Fibroblast of pulmonary artery (primary cell): ENCODE measurements at regions not wholly inside any gene's neighbourhood (a gene's known extent, or its start where the extent isn't known, plus 50 kb on each side); places are given as distances from the start of the nearest gene placed in this dataset.

Experiments used
- DNase-seq: peaks from one replicate; pipeline ENCODE4 v3.0.0-alpha.2; 2010; ENCODE audit warnings: low read depth
- H3K4me3 ChIP-seq: replicated peaks from 2 replicates; pipeline ENCODE4 v1.5.1; 2011; ENCODE audit warnings: low read depth, mild to moderate bottlenecking, control low read depth, low read length, moderate library complexity
- TF ChIP-seq, protein P1 (sequence below): IDR thresholded peaks from 2 replicates; pipeline ENCODE4 v1.5.1; 2011; ENCODE audit warnings: mild to moderate bottlenecking, control low read depth, low read length, inconsistent platforms; ENCODE audit errors: missing control alignments

DNA sequence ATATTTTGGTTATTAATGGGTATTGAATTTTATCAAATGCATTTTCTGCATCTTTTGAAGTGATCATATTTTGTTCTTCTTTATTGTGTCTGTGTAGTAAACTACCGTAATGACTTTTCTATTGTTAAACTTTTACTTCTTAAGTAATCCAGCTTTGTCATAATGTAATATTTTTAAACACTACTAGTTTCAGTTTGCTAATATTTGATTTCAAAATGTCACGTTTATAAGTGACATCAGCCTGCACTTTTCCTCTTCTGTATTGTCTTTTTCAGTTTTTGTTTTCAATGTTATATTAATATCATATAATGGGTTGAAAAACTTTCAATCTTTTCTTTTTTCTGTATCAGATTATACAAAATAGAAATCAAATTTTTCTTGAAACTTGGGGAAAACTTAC lies 71.6 kb upstream of the ANKRD1 start:
- TF ChIP-seq, protein P1, sequence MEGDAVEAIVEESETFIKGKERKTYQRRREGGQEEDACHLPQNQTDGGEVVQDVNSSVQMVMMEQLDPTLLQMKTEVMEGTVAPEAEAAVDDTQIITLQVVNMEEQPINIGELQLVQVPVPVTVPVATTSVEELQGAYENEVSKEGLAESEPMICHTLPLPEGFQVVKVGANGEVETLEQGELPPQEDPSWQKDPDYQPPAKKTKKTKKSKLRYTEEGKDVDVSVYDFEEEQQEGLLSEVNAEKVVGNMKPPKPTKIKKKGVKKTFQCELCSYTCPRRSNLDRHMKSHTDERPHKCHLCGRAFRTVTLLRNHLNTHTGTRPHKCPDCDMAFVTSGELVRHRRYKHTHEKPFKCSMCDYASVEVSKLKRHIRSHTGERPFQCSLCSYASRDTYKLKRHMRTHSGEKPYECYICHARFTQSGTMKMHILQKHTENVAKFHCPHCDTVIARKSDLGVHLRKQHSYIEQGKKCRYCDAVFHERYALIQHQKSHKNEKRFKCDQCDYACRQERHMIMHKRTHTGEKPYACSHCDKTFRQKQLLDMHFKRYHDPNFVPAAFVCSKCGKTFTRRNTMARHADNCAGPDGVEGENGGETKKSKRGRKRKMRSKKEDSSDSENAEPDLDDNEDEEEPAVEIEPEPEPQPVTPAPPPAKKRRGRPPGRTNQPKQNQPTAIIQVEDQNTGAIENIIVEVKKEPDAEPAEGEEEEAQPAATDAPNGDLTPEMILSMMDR, result no peak
- no peak overlapping the region for H3K4me3 ChIP-seq
- DNase-seq, result no peak

DNA sequence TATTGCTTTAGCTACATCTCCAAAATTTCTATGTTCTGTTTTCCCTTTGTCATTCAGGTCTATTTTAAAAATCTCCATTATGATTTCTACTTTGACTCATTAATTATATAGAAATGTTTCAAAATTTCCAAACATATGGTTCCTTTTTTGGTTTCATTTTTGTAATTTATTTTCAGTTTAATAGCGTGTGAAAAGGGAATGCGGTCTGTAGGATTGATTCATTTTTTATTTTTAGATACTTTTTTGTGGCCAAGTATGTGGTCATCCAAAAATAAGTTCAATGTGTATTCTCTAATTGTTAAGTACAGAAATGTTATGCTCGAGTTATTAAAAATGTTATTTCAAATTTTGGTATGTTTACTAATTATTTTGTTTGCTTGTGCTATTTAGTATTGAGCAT lies 72.5 kb upstream of the ANKRD1 start:
- peak; percentile 11 for DNase-seq
- H3K4me3 ChIP-seq, result no peak overlapping the region
- TF ChIP-seq, protein P1, result no peak

DNA sequence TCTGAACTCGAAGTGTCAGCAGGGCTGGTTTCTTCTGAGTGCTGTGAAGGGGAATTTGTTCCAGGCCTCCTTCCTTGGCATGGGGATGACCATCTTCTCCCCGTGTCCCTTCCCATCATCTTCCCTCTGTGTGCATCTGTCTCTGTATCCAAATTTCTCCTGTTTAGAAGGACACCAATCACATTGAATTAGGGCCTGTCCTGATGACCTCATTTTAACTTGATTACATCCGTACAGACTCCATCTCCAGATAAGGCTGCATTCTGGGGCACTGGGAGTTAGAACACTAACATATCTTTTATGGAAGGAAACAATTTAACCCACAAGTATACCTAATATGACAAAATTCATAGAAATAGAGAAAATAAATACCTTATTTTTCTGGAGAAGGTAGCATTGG lies 76.8 kb upstream of the ANKRD1 start:
- no peak for DNase-seq
- no peak overlapping the region for H3K4me3 ChIP-seq
- TF ChIP-seq, protein P1, result no peak

DNA sequence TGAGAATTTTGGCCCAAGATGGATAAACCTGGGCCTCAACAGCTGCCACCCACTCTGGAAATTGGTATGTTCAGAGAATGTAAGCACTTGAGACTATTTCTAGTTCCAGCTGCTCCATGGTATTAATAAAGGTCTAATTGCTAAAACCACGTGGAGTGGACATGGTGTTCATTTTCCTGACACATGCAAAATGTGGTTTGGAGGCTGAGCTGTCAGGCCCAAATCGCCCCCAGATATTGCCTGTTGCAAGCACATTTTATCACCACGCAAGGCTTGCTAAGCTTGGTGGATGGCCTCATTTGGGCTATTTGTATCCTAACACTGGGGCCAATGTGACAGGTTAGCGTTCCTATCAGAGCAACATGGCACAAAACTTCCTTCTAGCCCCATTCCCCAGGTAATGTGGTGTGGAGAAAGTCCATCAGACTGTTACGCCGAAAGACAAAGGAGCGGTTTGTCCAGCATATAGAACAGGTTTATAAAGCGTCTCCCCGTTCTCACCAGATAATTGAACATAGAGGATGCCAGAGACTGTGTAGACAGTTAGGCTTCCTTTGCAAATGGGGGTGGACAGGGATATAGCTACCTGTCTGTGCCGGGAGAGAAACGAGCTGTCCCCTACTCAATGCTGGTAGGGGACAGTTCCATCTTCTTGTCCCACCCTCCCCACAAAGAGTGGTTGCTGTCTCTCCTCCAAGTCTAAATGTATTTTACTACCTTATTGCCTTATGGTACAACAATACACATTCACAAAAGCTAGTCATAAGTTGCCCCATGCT lies 78.0 kb upstream of the ANKRD1 start:
- no peak overlapping the region for H3K4me3 ChIP-seq
- TF ChIP-seq, protein P1, result no peak
- DNase-seq, result no peak

DNA sequence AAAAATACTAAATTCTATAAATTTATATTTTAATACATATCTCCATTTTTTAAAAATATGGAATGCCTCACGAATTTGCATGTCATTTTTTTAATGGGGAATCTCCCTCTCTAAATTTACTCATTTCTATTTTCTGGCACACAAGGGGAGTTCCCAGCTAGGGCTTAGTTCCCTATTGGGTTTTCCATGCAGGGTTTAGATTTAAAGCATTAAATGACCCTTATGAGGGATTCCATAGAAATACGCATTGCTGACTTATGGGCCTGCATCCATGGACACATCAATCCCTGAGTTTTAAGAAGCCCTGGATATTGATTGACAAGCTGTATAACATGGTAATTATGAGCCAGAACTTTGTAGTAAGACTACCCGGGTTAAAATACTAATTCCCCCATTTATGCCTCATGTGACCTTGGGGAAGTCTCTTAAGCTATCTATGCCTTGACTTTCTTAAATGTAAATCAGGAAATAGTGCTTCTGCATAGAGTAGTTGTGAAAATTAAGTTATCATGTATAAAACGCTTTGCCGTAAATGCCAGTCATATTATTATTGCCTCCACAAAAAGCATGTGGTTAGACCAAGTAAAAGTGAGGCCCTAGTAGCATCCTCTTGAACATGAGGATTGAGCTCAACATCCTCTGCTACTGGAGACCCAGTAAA lies 78.8 kb upstream of the ANKRD1 start:
- no peak for DNase-seq
- TF ChIP-seq, protein P1, result no peak
- no peak overlapping the region for H3K4me3 ChIP-seq

DNA sequence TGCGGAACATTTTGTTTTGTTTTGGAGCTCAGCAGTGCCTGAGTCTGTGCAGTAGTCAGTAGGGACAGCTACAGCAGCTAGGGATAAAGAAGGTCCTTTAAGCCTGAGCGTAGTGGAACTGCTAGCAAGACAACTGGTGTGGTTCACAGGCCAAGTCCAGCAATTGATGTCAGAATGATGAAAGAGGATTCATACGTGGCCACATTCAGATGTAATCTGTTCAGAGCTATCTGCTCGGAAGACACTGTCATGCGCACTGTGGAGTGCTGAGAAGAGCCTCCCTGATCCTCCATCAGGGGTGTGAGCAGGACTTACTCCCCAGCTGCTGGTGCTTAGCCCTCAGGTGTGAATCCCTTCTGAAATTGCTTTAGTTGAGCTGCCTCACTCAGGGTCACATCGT lies 79.6 kb upstream of the ANKRD1 start:
- H3K4me3 ChIP-seq, result no peak overlapping the region
- TF ChIP-seq, protein P1, result no peak
- DNase-seq, result no peak

DNA sequence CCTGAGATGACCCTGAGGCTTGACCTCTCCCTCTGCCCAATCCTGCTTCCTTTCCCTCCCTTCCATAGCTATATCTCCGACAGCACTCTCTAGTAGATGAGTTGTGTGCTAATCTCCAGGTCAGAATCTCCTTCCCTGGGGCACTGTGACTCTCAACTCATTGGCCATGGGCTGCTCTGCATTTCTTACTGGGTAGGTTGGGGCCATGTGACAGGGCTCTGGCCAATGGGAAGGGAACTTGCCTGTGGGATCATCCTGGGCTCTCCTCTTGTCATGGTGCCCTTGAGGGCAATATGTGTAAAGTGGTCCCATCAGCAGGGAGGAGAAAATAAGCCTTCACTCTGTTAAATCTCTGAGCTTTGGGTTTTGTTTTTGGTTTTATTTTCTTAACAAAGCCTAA lies 80.1 kb upstream of the ANKRD1 start:
- H3K4me3 ChIP-seq, result no peak overlapping the region
- no peak for DNase-seq
- TF ChIP-seq, protein P1, result no peak
